ENCODE measurements at regions not wholly inside any gene's neighbourhood (a gene's known extent, or its start where the extent isn't known, plus 50 kb on each side); places are given as distances from the start of the nearest gene placed in this dataset.

- no peaks in the 10 kb centered on the region for H3K27me3 ChIP-seq (ENCODE audit: control insufficient read depth, insufficient read depth, low read length)
- H3K36me3 ChIP-seq (ENCODE audit: control insufficient read depth, insufficient read depth, low read length): no peaks in the 10 kb centered on the region
- no peak for DNase-seq (ENCODE audit: low read depth)
- TF ChIP-seq, protein P1, sequence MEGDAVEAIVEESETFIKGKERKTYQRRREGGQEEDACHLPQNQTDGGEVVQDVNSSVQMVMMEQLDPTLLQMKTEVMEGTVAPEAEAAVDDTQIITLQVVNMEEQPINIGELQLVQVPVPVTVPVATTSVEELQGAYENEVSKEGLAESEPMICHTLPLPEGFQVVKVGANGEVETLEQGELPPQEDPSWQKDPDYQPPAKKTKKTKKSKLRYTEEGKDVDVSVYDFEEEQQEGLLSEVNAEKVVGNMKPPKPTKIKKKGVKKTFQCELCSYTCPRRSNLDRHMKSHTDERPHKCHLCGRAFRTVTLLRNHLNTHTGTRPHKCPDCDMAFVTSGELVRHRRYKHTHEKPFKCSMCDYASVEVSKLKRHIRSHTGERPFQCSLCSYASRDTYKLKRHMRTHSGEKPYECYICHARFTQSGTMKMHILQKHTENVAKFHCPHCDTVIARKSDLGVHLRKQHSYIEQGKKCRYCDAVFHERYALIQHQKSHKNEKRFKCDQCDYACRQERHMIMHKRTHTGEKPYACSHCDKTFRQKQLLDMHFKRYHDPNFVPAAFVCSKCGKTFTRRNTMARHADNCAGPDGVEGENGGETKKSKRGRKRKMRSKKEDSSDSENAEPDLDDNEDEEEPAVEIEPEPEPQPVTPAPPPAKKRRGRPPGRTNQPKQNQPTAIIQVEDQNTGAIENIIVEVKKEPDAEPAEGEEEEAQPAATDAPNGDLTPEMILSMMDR (IDR thresholded peaks at IDR 0.05; ENCODE audit: insufficient read depth, low read depth, low read length): no peak
- POLR2A ChIA-PET: no interaction called here
- no peak overlapping the region for H3K4me3 ChIP-seq (ENCODE audit: low read depth, low read length)
- CTCF ChIA-PET: no interaction called here
Measured at GRCh38 chr13:104577071-104577815, 1511.0 kb upstream of the SLC10A2 start.

GRCh38 chr13:104571893-104572229, 1505.6 kb upstream of the SLC10A2 start:
- DNase-seq (ENCODE audit: low read depth): no peak
- TF ChIP-seq, protein P1 (IDR thresholded peaks at IDR 0.05; ENCODE audit: insufficient read depth, low read depth, low read length): no peak
- Histone ChIP-seq H3K27me3 (ENCODE audit: control insufficient read depth, insufficient read depth, low read length) (no peaks in the 10 kb centered on the region), H3K36me3 (ENCODE audit: control insufficient read depth, insufficient read depth, low read length) (no peaks in the 10 kb centered on the region), H3K4me3 (ENCODE audit: low read depth, low read length) (no peak overlapping the region)
- ChIA-PET CTCF (interaction anchor here (1.3 to 2.7 kb wide), 3 partner anchors 9 to 1963 kb away, joined by 4 to 16 read pairs (median 4); partner anchors contain the start of gene EFNB2), POLR2A (no interaction called here)

- CTCF ChIA-PET: interaction anchor here (1.3 to 2.7 kb wide), 3 partner anchors 10 to 1964 kb away, joined by 4 to 16 read pairs (median 4); partner anchors contain the start of gene EFNB2
- TF ChIP-seq, protein P1 (IDR thresholded peaks at IDR 0.05; ENCODE audit: insufficient read depth, low read depth, low read length): peak; percentile 63
- Histone ChIP-seq H3K27me3 (ENCODE audit: control insufficient read depth, insufficient read depth, low read length) (no peaks in the 10 kb centered on the region), H3K4me3 (ENCODE audit: low read depth, low read length) (no peak overlapping the region), H3K36me3 (ENCODE audit: control insufficient read depth, insufficient read depth, low read length) (no peaks in the 10 kb centered on the region)
- POLR2A ChIA-PET: no interaction called here
- peak; percentile 60 for DNase-seq (ENCODE audit: low read depth)
Measured at GRCh38 chr13:104571161-104571892, 1505.1 kb upstream of the SLC10A2 start.

GRCh38 chr13:104567114-104567513, 1500.9 kb upstream of the SLC10A2 start:
- ChIA-PET POLR2A (no interaction called here), CTCF (no interaction called here)
- no peak for DNase-seq (ENCODE audit: low read depth)
- Histone ChIP-seq H3K27me3 (ENCODE audit: control insufficient read depth, insufficient read depth, low read length) (no peaks in the 10 kb centered on the region), H3K36me3 (ENCODE audit: control insufficient read depth, insufficient read depth, low read length) (no peaks in the 10 kb centered on the region), H3K4me3 (ENCODE audit: low read depth, low read length) (no peak overlapping the region)
- TF ChIP-seq, protein P1 (IDR thresholded peaks at IDR 0.05; ENCODE audit: insufficient read depth, low read depth, low read length): no peak

DNA sequence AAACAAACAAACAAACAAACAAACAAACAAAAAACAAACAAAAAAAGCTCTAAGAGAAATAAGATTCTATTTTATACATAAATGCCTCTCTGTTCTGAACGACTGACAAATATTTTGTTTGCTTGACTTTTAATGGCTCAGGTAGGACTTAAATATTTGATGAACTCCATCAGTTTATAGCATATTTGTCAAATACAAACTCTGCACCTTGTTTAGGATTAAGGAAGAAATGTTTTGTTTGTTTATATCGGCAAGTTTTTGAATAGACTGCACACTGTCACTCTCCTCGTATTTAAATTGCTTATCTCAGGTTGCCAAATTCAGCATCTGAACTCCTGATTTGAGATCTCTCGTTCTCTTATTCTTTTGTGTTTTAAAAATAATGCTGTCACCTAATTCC, 1499.7 kb upstream of the SLC10A2 start:
- TF ChIP-seq, protein P1 (IDR thresholded peaks at IDR 0.05; ENCODE audit: insufficient read depth, low read depth, low read length): no peak
- POLR2A ChIA-PET: no interaction called here
- Histone ChIP-seq H3K36me3 (ENCODE audit: control insufficient read depth, insufficient read depth, low read length) (no peaks in the 10 kb centered on the region), H3K27me3 (ENCODE audit: control insufficient read depth, insufficient read depth, low read length) (no peaks in the 10 kb centered on the region), H3K4me3 (ENCODE audit: low read depth, low read length) (no peak overlapping the region)
- DNase-seq (ENCODE audit: low read depth): no peak
- CTCF ChIA-PET: no interaction called here

Measured in BJ (cell line).